ENCODE measurements at regions not wholly inside any gene's neighbourhood (a gene's known extent, or its start where the extent isn't known, plus 50 kb on each side); places are given as distances from the start of the nearest gene placed in this dataset.

GRCh38 chr5:61884252-61884855, 421.7 kb upstream of the KIF2A start:
- Histone ChIP-seq H3K4me2 (ENCODE audit: insufficient read depth, low read length) (no peak overlapping the region), H2AFZ (ENCODE audit: low read depth, low read length) (no peak overlapping the region), H3K27ac (ENCODE audit: insufficient read depth, low read depth, low read length) (no peak overlapping the region), H3K36me3 (ENCODE audit: control insufficient read depth in 2 of 2, extremely low read depth in 1 of 2, insufficient read depth in 2 of 2, low read length in 2 of 2) (no peaks in the 10 kb centered on the region), H3K79me2 (ENCODE audit: control insufficient read depth, insufficient read depth, low read length) (no peaks in the 10 kb centered on the region), H3K9me3 (replicated peaks; ENCODE audit: control insufficient read depth, insufficient read depth, low read length) (no peaks in the 10 kb centered on the region), H3K9ac (replicated peaks; ENCODE audit: extremely low read depth, insufficient read depth, low read length) (no peak overlapping the region), H3K4me3 (replicated peaks in 1 of 3; ENCODE audit: insufficient read depth in 1 of 3, low read depth in 1 of 3, low read length in 3 of 3) (no peak overlapping the region), H3K9me1 (replicated peaks; ENCODE audit: control insufficient read depth, extremely low read depth, insufficient read depth, low read length) (no peaks in the 10 kb centered on the region), H3K4me1 (ENCODE audit: control insufficient read depth, extremely low read depth, insufficient read depth, low read length) (no peaks in the 10 kb centered on the region), H4K20me1 (replicated peaks; ENCODE audit: control insufficient read depth, extremely low read depth, insufficient read depth, low read length) (no peaks in the 10 kb centered on the region), H3K27me3 (ENCODE audit: control insufficient read depth in 2 of 2, insufficient read depth in 2 of 2, low read length in 2 of 2) (no peaks in the 10 kb centered on the region)
- BruUV-seq (replicated peaks) = no TSS peak
- dilution Hi-C loops (cut with MboI; ENCODE audit: extremely low pct_ligation_motif_present, low sequenced_read_pairs) (no loop called here), intact Hi-C loops (cut with micrococcal nuclease) (no loop called here)
- POLR2A ChIA-PET = no interaction called here
- TF ChIP-seq MAX (IDR thresholded peaks at IDR 0.05; ENCODE audit: insufficient read depth, insufficient read length) (no peak), EZH2 (IDR thresholded peaks at IDR 0.05; ENCODE audit: borderline replicate concordance, low read depth, low read length, severe bottlenecking) (no peak), CTCF (IDR thresholded peaks at IDR 0.05; ENCODE audit: extremely low read depth in 1 of 2, insufficient read depth in 1 of 2, low read depth in 1 of 2, low read length in 2 of 2) (no peak), FOS (IDR thresholded peaks at IDR 0.05; ENCODE audit: borderline replicate concordance, insufficient read depth, low read length) (no peak), JUN (IDR thresholded peaks at IDR 0.05; ENCODE audit: borderline replicate concordance, insufficient read depth, insufficient read length, low read depth) (no peak), POLR2A (IDR thresholded peaks at IDR 0.05; ENCODE audit: low read depth, low read length) (no peak), GATA2 (IDR thresholded peaks at IDR 0.05; ENCODE audit: insufficient read depth, insufficient read length, low read depth, low read length) (no peak), POLR2AphosphoS5 (IDR thresholded peaks at IDR 0.05; ENCODE audit: insufficient read depth, low read depth, low read length) (no peak), MYC (IDR thresholded peaks at IDR 0.05; ENCODE audit: low read depth, low read length) (no peak)
- no peak for DNase-seq (ENCODE audit: low read depth, low spot score)
- FAIRE-seq = no peak
- CTCF ChIA-PET = no interaction called here
